DND-41 (cell line): ENCODE measurements at regions not wholly inside any gene's neighbourhood (a gene's known extent, or its start where the extent isn't known, plus 50 kb on each side); places are given as distances from the start of the nearest gene placed in this dataset.

Experiments used
- ATAC-seq: fragments of 200-7000 bp; cut with Tn5 transposase; 3 replicates; pipeline ENCODE4 v1.9.1; 2021; ENCODE audit warnings: low read depth; ENCODE audit not compliant: insufficient read depth
- DNase-seq: peaks from one replicate; pipeline ENCODE4 v3.0.0-alpha.2; 2020
- H2AFZ ChIP-seq: 2 replicates; pipeline ENCODE4 v1.6.0; 2012; ENCODE audit warnings: low read depth, low read length
- H3K27ac ChIP-seq: 2 replicates; pipeline ENCODE4 v1.5.1; 2012; ENCODE audit warnings: low read length, inconsistent platforms
- H3K27me3 ChIP-seq: fragments of 200-600 bp; sonication (generic); 2 replicates; pipeline ENCODE4 v1.6.0; 2012; ENCODE audit warnings: low read length, mild to moderate bottlenecking, inconsistent platforms; ENCODE audit not compliant: insufficient read depth, poor library complexity
- H3K36me3 ChIP-seq: 2 replicates; pipeline ENCODE4 v1.5.1; 2012; ENCODE audit warnings: low read length, inconsistent platforms; ENCODE audit not compliant: insufficient read depth
- H3K4me1 ChIP-seq: 2 replicates; pipeline ENCODE4 v1.5.1; 2012; ENCODE audit warnings: mild to moderate bottlenecking, low read length; ENCODE audit not compliant: insufficient read depth
- H3K4me2 ChIP-seq: 2 replicates; pipeline ENCODE4 v1.6.0; 2012; ENCODE audit warnings: mild to moderate bottlenecking, moderate library complexity, low read length, inconsistent platforms; ENCODE audit not compliant: insufficient read depth
- H3K4me3 ChIP-seq, 2 experiments: fragments of 200-600 bp in 1 of 2; shearing (Covaris generic) in 1 of 2; 2 replicates each; pipeline ENCODE4 v1.5.1; 2012 to 2016; ENCODE audit warnings: inconsistent platforms in 2 of 2, low read length in 2 of 2, mild to moderate bottlenecking in 2 of 2, low read depth in 1 of 2, moderate library complexity in 1 of 2
- H3K79me2 ChIP-seq: 2 replicates; pipeline ENCODE4 v1.6.0; 2012; ENCODE audit warnings: low read length, inconsistent platforms; ENCODE audit not compliant: insufficient read depth
- H3K9ac ChIP-seq: 2 replicates; pipeline ENCODE4 v1.6.0; 2012; ENCODE audit warnings: low read depth, mild to moderate bottlenecking, inconsistent platforms, low read length, moderate library complexity
- H3K9me3 ChIP-seq: 2 replicates; pipeline ENCODE4 v1.5.1; 2012; ENCODE audit warnings: low read length, moderate library complexity, mild to moderate bottlenecking, inconsistent platforms; ENCODE audit not compliant: insufficient read depth, severe bottlenecking
- H4K20me1 ChIP-seq: 2 replicates; pipeline ENCODE4 v1.6.0; 2012; ENCODE audit warnings: low read length; ENCODE audit not compliant: insufficient read depth
- CTCF ChIP-seq: IDR thresholded peaks from 2 replicates; pipeline ENCODE4 v1.5.1; 2012; ENCODE audit warnings: borderline replicate concordance, low read length, moderate library complexity, mild to moderate bottlenecking; ENCODE audit not compliant: poor library complexity, severe bottlenecking; ENCODE audit errors: extremely low read depth
- EZH2 ChIP-seq: IDR thresholded peaks from 3 replicates; pipeline ENCODE4 v1.6.1; 2012; ENCODE audit warnings: borderline replicate concordance, low read depth, mild to moderate bottlenecking, moderate library complexity, low read length, inconsistent platforms; ENCODE audit not compliant: severe bottlenecking

GRCh38 chr4:189087971-189088370 is 852.7 kb upstream of the FRG1 start:
- H3K4me1 ChIP-seq: no peaks in the 10 kb centered on the region
- H3K4me2 ChIP-seq: no peak overlapping the region
- no peak for TF ChIP-seq EZH2
- no peak for TF ChIP-seq CTCF
- H3K4me3 ChIP-seq: no peak overlapping the region
- no peaks in the 10 kb centered on the region for H3K9me3 ChIP-seq
- no peak for ATAC-seq
- H2AFZ ChIP-seq: no peak overlapping the region
- H3K9ac ChIP-seq: no peak overlapping the region
- H3K27ac ChIP-seq: no peak overlapping the region
- no peak for DNase-seq
- H3K27me3 ChIP-seq: no peaks in the 10 kb centered on the region
- H3K79me2 ChIP-seq: no peaks in the 10 kb centered on the region
- no peaks in the 10 kb centered on the region for H4K20me1 ChIP-seq
- no peaks in the 10 kb centered on the region for H3K36me3 ChIP-seq

- no peak overlapping the region for H3K4me2 ChIP-seq
- no peaks in the 10 kb centered on the region for H3K4me1 ChIP-seq
- TF ChIP-seq CTCF: no peak
- no peak for TF ChIP-seq EZH2
- no peaks in the 10 kb centered on the region for H4K20me1 ChIP-seq
- no peak overlapping the region for H3K4me3 ChIP-seq
- H3K9ac ChIP-seq: no peak overlapping the region
- no peaks in the 10 kb centered on the region for H3K9me3 ChIP-seq
- no peaks in the 10 kb centered on the region for H3K36me3 ChIP-seq
- DNase-seq: no peak
- no peaks in the 10 kb centered on the region for H3K27me3 ChIP-seq
- H2AFZ ChIP-seq: no peak overlapping the region
- H3K79me2 ChIP-seq: no peaks in the 10 kb centered on the region
- no peak overlapping the region for H3K27ac ChIP-seq
- ATAC-seq: no peak
Observed at GRCh38 chr4:189088780-189089179, 851.9 kb upstream of the FRG1 start.

GRCh38 chr4:189090174-189090814 is 850.4 kb upstream of the FRG1 start:
- no peak for ATAC-seq
- TF ChIP-seq EZH2 (no peak), CTCF (no peak)

More at GRCh38 chr4:189090174-189090814, 850.4 kb upstream of the FRG1 start:
- no peak overlapping the region for H3K9ac ChIP-seq
- H3K9me3 ChIP-seq: no peaks in the 10 kb centered on the region
- no peak overlapping the region for H3K4me3 ChIP-seq
- no peak for DNase-seq
- no peaks in the 10 kb centered on the region for H3K27me3 ChIP-seq
- no peaks in the 10 kb centered on the region for H3K4me1 ChIP-seq
- no peaks in the 10 kb centered on the region for H3K36me3 ChIP-seq
- no peaks in the 10 kb centered on the region for H4K20me1 ChIP-seq
- no peak overlapping the region for H3K27ac ChIP-seq
- no peaks in the 10 kb centered on the region for H3K79me2 ChIP-seq
- H3K4me2 ChIP-seq: no peak overlapping the region
- H2AFZ ChIP-seq: no peak overlapping the region
